Endothelial cell of umbilical vein (primary cell): ENCODE measurements at regions not wholly inside any gene's neighbourhood (a gene's known extent, or its start where the extent isn't known, plus 50 kb on each side); places are given as distances from the start of the nearest gene placed in this dataset.
A peak's percentile ranks its signal among the peaks of the same experiment; 100 is the strongest.

ENCODE experiments used
- BruUV-seq: library from RNA; stranded (reverse); fragments of 400-500 nt; replicated peaks from 2 replicates; lab custom pipeline; 2021; lab: Mats Ljungman, UMichigan
- CTCF ChIA-PET: fragments of 300-600, 350-600 bp; sonication (Branson Sonifier 250); formaldehyde crosslinking; loops from one replicate; lab custom pipeline; 2021; ENCODE audit warnings: antibody characterized with exemption, inconsistent platforms; lab: Charles Lee
- POLR2A ChIA-PET: fragments of 300-600, 350-600 bp; sonication (Branson Sonifier 250); formaldehyde crosslinking; loops from one replicate; lab custom pipeline; 2021; ENCODE audit warnings: antibody characterized with exemption, inconsistent platforms; lab: Charles Lee
- DNase-seq: peaks from one replicate; pipeline ENCODE4 v3.0.0-alpha.2; 2011; ENCODE audit warnings: low read depth, low spot score
- FAIRE-seq: peaks from 2 replicates; lab custom pipeline; 2011; peaks lifted over from hg19 to GRCh38; lab: Jason Lieb, UNC
- H2AFZ ChIP-seq: 2 replicates; pipeline ENCODE4 v1.6.0; 2012; ENCODE audit warnings: low read depth, low read length, control low read depth, inconsistent platforms
- H3K27ac ChIP-seq: 2 replicates; pipeline ENCODE4 v1.5.1; 2011; ENCODE audit warnings: low read depth, mild to moderate bottlenecking, control low read depth, low read length, moderate library complexity; ENCODE audit not compliant: insufficient read depth
- H3K27me3 ChIP-seq, 2 experiments: 2 replicates each; pipeline versions ENCODE4 v1.6.0 to v1.6.1; 2011; ENCODE audit warnings: low read length in 2 of 2, mixed read lengths in 1 of 2; ENCODE audit not compliant: control insufficient read depth in 2 of 2, insufficient read depth in 2 of 2
- H3K36me3 ChIP-seq, 2 experiments: 2 replicates in 1 of 2; 3 replicates in 1 of 2; pipeline ENCODE4 v1.5.1; 2011; ENCODE audit warnings: low read length in 2 of 2, mild to moderate bottlenecking in 1 of 2, moderate library complexity in 1 of 2; ENCODE audit not compliant: control insufficient read depth in 2 of 2, insufficient read depth in 2 of 2; ENCODE audit errors: extremely low read depth in 1 of 2
- H3K4me1 ChIP-seq: 3 replicates; pipeline ENCODE4 v1.5.1; 2011; ENCODE audit warnings: mild to moderate bottlenecking, low read length; ENCODE audit not compliant: control insufficient read depth, insufficient read depth; ENCODE audit errors: extremely low read depth
- H3K4me2 ChIP-seq: 2 replicates; pipeline ENCODE4 v1.6.1; 2011; ENCODE audit warnings: low read length, control low read depth, mixed read lengths; ENCODE audit not compliant: insufficient read depth
- H3K4me3 ChIP-seq, 3 experiments: fragments of 200-600 bp in 1 of 3; sonication (generic), shearing (Covaris generic) in 1 of 3; replicated peaks in 1 of 3; 2 replicates each; pipeline ENCODE4 v1.5.1; 2011 to 2016; ENCODE audit warnings: control low read depth in 3 of 3, low read length in 3 of 3, mild to moderate bottlenecking in 2 of 3, inconsistent platforms in 1 of 3, low read depth in 1 of 3, moderate library complexity in 1 of 3; ENCODE audit not compliant: insufficient read depth in 1 of 3
- H3K79me2 ChIP-seq: 2 replicates; pipeline ENCODE4 v1.6.0; 2012; ENCODE audit warnings: low read length, inconsistent platforms; ENCODE audit not compliant: control insufficient read depth, insufficient read depth
- H3K9ac ChIP-seq: replicated peaks from 2 replicates; pipeline ENCODE3; 2011; ENCODE audit warnings: low read length, control low read depth; ENCODE audit not compliant: insufficient read depth; ENCODE audit errors: extremely low read depth
- H3K9me1 ChIP-seq: replicated peaks from 3 replicates; pipeline ENCODE4 v1.6.0; 2011; ENCODE audit warnings: mild to moderate bottlenecking, low read length; ENCODE audit not compliant: control insufficient read depth, insufficient read depth; ENCODE audit errors: extremely low read depth
- H3K9me3 ChIP-seq: replicated peaks from 2 replicates; pipeline ENCODE4 v1.5.1; 2012; ENCODE audit warnings: low read length, inconsistent platforms; ENCODE audit not compliant: control insufficient read depth, insufficient read depth
- H4K20me1 ChIP-seq: replicated peaks from 2 replicates; pipeline ENCODE3; 2011; ENCODE audit warnings: mild to moderate bottlenecking, low read length; ENCODE audit not compliant: control insufficient read depth, insufficient read depth; ENCODE audit errors: extremely low read depth
- EZH2 ChIP-seq: IDR thresholded peaks from 2 replicates; pipeline ENCODE4 v1.6.1; 2012; ENCODE audit warnings: borderline replicate concordance, low read depth, mild to moderate bottlenecking, moderate library complexity, low read length, inconsistent platforms; ENCODE audit not compliant: severe bottlenecking
- FOS ChIP-seq: IDR thresholded peaks from 2 replicates; pipeline ENCODE4 v1.6.1; 2011; ENCODE audit warnings: mild to moderate bottlenecking, low read length, moderate library complexity, borderline replicate concordance; ENCODE audit not compliant: insufficient read depth
- GATA2 ChIP-seq: IDR thresholded peaks from 2 replicates; pipeline ENCODE4 v1.7.0; 2011; ENCODE audit warnings: low read depth, mild to moderate bottlenecking, moderate library complexity, mixed read lengths, low read length; ENCODE audit not compliant: insufficient read length, insufficient read depth
- JUN ChIP-seq: IDR thresholded peaks from 2 replicates; pipeline ENCODE4 v1.6.1; 2011; ENCODE audit warnings: borderline replicate concordance, low read depth; ENCODE audit not compliant: insufficient read length, insufficient read depth
- MYC ChIP-seq: IDR thresholded peaks from one replicate; pipeline ENCODE4 v1.6.1; 2011; ENCODE audit warnings: mild to moderate bottlenecking, low read depth, low read length
- POLR2A ChIP-seq: IDR thresholded peaks from 2 replicates; pipeline ENCODE4 v1.6.1; 2012; ENCODE audit warnings: low read depth, mild to moderate bottlenecking, control low read depth, low read length
- POLR2AphosphoS5 ChIP-seq: IDR thresholded peaks from 2 replicates; pipeline ENCODE4 v1.6.1; 2012; ENCODE audit warnings: low read depth, mild to moderate bottlenecking, control low read depth, low read length, moderate library complexity; ENCODE audit not compliant: insufficient read depth
- dilution Hi-C: fragments of 300-500 bp; cut with MboI; formaldehyde crosslinking; loops from one replicate; pipeline ENCODE4 v1.15.0; 2019; ENCODE audit warnings: low sequenced_read_pairs; ENCODE audit not compliant: extremely low pct_ligation_motif_present
- intact Hi-C: fragments of 100-400 bp; cut with micrococcal nuclease; formaldehyde crosslinking; loops from one replicate; pipeline ENCODE4 v1.10.0; 2022
- TF ChIP-seq, protein P1 (sequence below), 2 donors: IDR thresholded peaks; 1 replicate in 1 of 2; 2 replicates in 1 of 2; pipeline ENCODE4 v1.5.1; 2011; ENCODE audit warnings: low read length in 2 of 2, mild to moderate bottlenecking in 2 of 2, moderate library complexity in 2 of 2, control low read depth in 1 of 2, inconsistent platforms in 1 of 2, low read depth in 1 of 2; ENCODE audit not compliant: insufficient read depth in 1 of 2; ENCODE audit errors: extremely low read depth in 1 of 2
- TF ChIP-seq, protein P2 (sequence below): IDR thresholded peaks from 2 replicates; pipeline ENCODE4 v1.6.1; 2011; ENCODE audit not compliant: insufficient read depth, insufficient read length

DNA sequence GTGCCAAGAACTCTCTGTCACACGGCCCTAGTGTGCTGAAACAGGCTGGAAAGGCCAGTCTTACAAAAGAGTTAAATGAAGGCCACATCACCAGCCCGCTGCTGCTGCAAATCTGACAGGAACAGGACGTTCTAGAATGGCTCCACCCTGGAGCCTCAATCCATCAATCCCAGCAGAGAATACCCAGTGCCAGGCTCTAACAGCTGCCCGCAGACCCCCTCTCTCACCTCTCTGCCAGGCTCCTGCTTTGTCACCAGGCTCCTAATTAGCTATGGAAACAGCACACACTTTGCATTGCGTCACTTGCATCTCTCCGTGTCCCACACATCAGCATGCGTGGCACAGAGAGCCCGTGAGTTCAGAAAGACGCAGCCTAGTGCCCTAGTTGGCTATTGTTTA, 314.1 kb downstream of the FOXO1 start:
- Histone ChIP-seq H3K36me3 (no peaks in the 10 kb centered on the region), H3K4me2 (no peak overlapping the region), H3K79me2 (no peaks in the 10 kb centered on the region), H4K20me1 (no peaks in the 10 kb centered on the region), H3K9me3 (no peaks in the 10 kb centered on the region), H3K9ac (no peak overlapping the region), H3K4me1 (no peaks in the 10 kb centered on the region), H3K27me3 (no peaks in the 10 kb centered on the region), H3K4me3 (no peak overlapping the region), H3K27ac (no peak overlapping the region), H2AFZ (peak overlapping the region; percentile 69), H3K9me1 (no peaks in the 10 kb centered on the region)
- no peak for TF ChIP-seq JUN
- TF ChIP-seq GATA2: no peak
- no peak for TF ChIP-seq POLR2AphosphoS5
- TF ChIP-seq MYC: no peak
- TF ChIP-seq POLR2A: no peak
- TF ChIP-seq EZH2: no peak
- TF ChIP-seq FOS: no peak
- TF ChIP-seq, protein P1, sequence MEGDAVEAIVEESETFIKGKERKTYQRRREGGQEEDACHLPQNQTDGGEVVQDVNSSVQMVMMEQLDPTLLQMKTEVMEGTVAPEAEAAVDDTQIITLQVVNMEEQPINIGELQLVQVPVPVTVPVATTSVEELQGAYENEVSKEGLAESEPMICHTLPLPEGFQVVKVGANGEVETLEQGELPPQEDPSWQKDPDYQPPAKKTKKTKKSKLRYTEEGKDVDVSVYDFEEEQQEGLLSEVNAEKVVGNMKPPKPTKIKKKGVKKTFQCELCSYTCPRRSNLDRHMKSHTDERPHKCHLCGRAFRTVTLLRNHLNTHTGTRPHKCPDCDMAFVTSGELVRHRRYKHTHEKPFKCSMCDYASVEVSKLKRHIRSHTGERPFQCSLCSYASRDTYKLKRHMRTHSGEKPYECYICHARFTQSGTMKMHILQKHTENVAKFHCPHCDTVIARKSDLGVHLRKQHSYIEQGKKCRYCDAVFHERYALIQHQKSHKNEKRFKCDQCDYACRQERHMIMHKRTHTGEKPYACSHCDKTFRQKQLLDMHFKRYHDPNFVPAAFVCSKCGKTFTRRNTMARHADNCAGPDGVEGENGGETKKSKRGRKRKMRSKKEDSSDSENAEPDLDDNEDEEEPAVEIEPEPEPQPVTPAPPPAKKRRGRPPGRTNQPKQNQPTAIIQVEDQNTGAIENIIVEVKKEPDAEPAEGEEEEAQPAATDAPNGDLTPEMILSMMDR (IDR thresholded peaks at IDR 0.05; ENCODE audit: extremely low read depth in 1 of 2, insufficient read depth in 1 of 2, low read depth in 1 of 2, low read length in 2 of 2): no peak
- TF ChIP-seq, protein P2, sequence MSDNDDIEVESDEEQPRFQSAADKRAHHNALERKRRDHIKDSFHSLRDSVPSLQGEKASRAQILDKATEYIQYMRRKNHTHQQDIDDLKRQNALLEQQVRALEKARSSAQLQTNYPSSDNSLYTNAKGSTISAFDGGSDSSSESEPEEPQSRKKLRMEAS: no peak
- ChIA-PET POLR2A (no interaction called here), CTCF (interaction anchor here (0.8 kb wide), 1 partner anchor 11 kb away, joined by 3 read pairs; no protein-coding TSS in a partner anchor)
- BruUV-seq: no TSS peak
- dilution Hi-C loops (no loop called here), intact Hi-C loops (no loop called here)
- no peak for FAIRE-seq
- DNase-seq: no peak
